Endothelial cell of umbilical vein (primary cell): ENCODE measurements at regions not wholly inside any gene's neighbourhood (a gene's known extent, or its start where the extent isn't known, plus 50 kb on each side); places are given as distances from the start of the nearest gene placed in this dataset.

Experiments
- BruUV-seq: library from RNA; stranded (reverse); fragments of 400-500 nt; replicated peaks from 2 replicates; lab custom pipeline; 2021; lab: Mats Ljungman, UMichigan
- CTCF ChIA-PET: fragments of 300-600, 350-600 bp; sonication (Branson Sonifier 250); formaldehyde crosslinking; loops from one replicate; lab custom pipeline; 2021; ENCODE audit warnings: antibody characterized with exemption, inconsistent platforms; lab: Charles Lee
- POLR2A ChIA-PET: fragments of 300-600, 350-600 bp; sonication (Branson Sonifier 250); formaldehyde crosslinking; loops from one replicate; lab custom pipeline; 2021; ENCODE audit warnings: antibody characterized with exemption, inconsistent platforms; lab: Charles Lee
- DNase-seq: peaks from one replicate; pipeline ENCODE4 v3.0.0-alpha.2; 2011; ENCODE audit warnings: low read depth, low spot score
- FAIRE-seq: peaks from 2 replicates; lab custom pipeline; 2011; peaks lifted over from hg19 to GRCh38; lab: Jason Lieb, UNC
- H2AFZ ChIP-seq: 2 replicates; pipeline ENCODE4 v1.6.0; 2012; ENCODE audit warnings: low read depth, low read length, control low read depth, inconsistent platforms
- H3K27ac ChIP-seq: 2 replicates; pipeline ENCODE4 v1.5.1; 2011; ENCODE audit warnings: low read depth, mild to moderate bottlenecking, control low read depth, low read length, moderate library complexity; ENCODE audit not compliant: insufficient read depth
- H3K27me3 ChIP-seq, 2 experiments: 2 replicates each; pipeline versions ENCODE4 v1.6.0 to v1.6.1; 2011; ENCODE audit warnings: low read length in 2 of 2, mixed read lengths in 1 of 2; ENCODE audit not compliant: control insufficient read depth in 2 of 2, insufficient read depth in 2 of 2
- H3K36me3 ChIP-seq, 2 experiments: 2 replicates in 1 of 2; 3 replicates in 1 of 2; pipeline ENCODE4 v1.5.1; 2011; ENCODE audit warnings: low read length in 2 of 2, mild to moderate bottlenecking in 1 of 2, moderate library complexity in 1 of 2; ENCODE audit not compliant: control insufficient read depth in 2 of 2, insufficient read depth in 2 of 2; ENCODE audit errors: extremely low read depth in 1 of 2
- H3K4me1 ChIP-seq: 3 replicates; pipeline ENCODE4 v1.5.1; 2011; ENCODE audit warnings: mild to moderate bottlenecking, low read length; ENCODE audit not compliant: control insufficient read depth, insufficient read depth; ENCODE audit errors: extremely low read depth
- H3K4me2 ChIP-seq: 2 replicates; pipeline ENCODE4 v1.6.1; 2011; ENCODE audit warnings: low read length, control low read depth, mixed read lengths; ENCODE audit not compliant: insufficient read depth
- H3K4me3 ChIP-seq, 3 experiments: fragments of 200-600 bp in 1 of 3; sonication (generic), shearing (Covaris generic) in 1 of 3; replicated peaks in 1 of 3; 2 replicates each; pipeline ENCODE4 v1.5.1; 2011 to 2016; ENCODE audit warnings: control low read depth in 3 of 3, low read length in 3 of 3, mild to moderate bottlenecking in 2 of 3, inconsistent platforms in 1 of 3, low read depth in 1 of 3, moderate library complexity in 1 of 3; ENCODE audit not compliant: insufficient read depth in 1 of 3
- H3K79me2 ChIP-seq: 2 replicates; pipeline ENCODE4 v1.6.0; 2012; ENCODE audit warnings: low read length, inconsistent platforms; ENCODE audit not compliant: control insufficient read depth, insufficient read depth
- H3K9ac ChIP-seq: replicated peaks from 2 replicates; pipeline ENCODE3; 2011; ENCODE audit warnings: low read length, control low read depth; ENCODE audit not compliant: insufficient read depth; ENCODE audit errors: extremely low read depth
- H3K9me1 ChIP-seq: replicated peaks from 3 replicates; pipeline ENCODE4 v1.6.0; 2011; ENCODE audit warnings: mild to moderate bottlenecking, low read length; ENCODE audit not compliant: control insufficient read depth, insufficient read depth; ENCODE audit errors: extremely low read depth
- H3K9me3 ChIP-seq: replicated peaks from 2 replicates; pipeline ENCODE4 v1.5.1; 2012; ENCODE audit warnings: low read length, inconsistent platforms; ENCODE audit not compliant: control insufficient read depth, insufficient read depth
- H4K20me1 ChIP-seq: replicated peaks from 2 replicates; pipeline ENCODE3; 2011; ENCODE audit warnings: mild to moderate bottlenecking, low read length; ENCODE audit not compliant: control insufficient read depth, insufficient read depth; ENCODE audit errors: extremely low read depth
- CTCF ChIP-seq, 2 donors: IDR thresholded peaks; 1 replicate in 1 of 2; 2 replicates in 1 of 2; pipeline ENCODE4 v1.5.1; 2011; ENCODE audit warnings: low read length in 2 of 2, mild to moderate bottlenecking in 2 of 2, moderate library complexity in 2 of 2, control low read depth in 1 of 2, inconsistent platforms in 1 of 2, low read depth in 1 of 2; ENCODE audit not compliant: insufficient read depth in 1 of 2; ENCODE audit errors: extremely low read depth in 1 of 2
- EZH2 ChIP-seq: IDR thresholded peaks from 2 replicates; pipeline ENCODE4 v1.6.1; 2012; ENCODE audit warnings: borderline replicate concordance, low read depth, mild to moderate bottlenecking, moderate library complexity, low read length, inconsistent platforms; ENCODE audit not compliant: severe bottlenecking
- FOS ChIP-seq: IDR thresholded peaks from 2 replicates; pipeline ENCODE4 v1.6.1; 2011; ENCODE audit warnings: mild to moderate bottlenecking, low read length, moderate library complexity, borderline replicate concordance; ENCODE audit not compliant: insufficient read depth
- GATA2 ChIP-seq: IDR thresholded peaks from 2 replicates; pipeline ENCODE4 v1.7.0; 2011; ENCODE audit warnings: low read depth, mild to moderate bottlenecking, moderate library complexity, mixed read lengths, low read length; ENCODE audit not compliant: insufficient read length, insufficient read depth
- JUN ChIP-seq: IDR thresholded peaks from 2 replicates; pipeline ENCODE4 v1.6.1; 2011; ENCODE audit warnings: borderline replicate concordance, low read depth; ENCODE audit not compliant: insufficient read length, insufficient read depth
- MAX ChIP-seq: IDR thresholded peaks from 2 replicates; pipeline ENCODE4 v1.6.1; 2011; ENCODE audit not compliant: insufficient read depth, insufficient read length
- MYC ChIP-seq: IDR thresholded peaks from one replicate; pipeline ENCODE4 v1.6.1; 2011; ENCODE audit warnings: mild to moderate bottlenecking, low read depth, low read length
- POLR2A ChIP-seq: IDR thresholded peaks from 2 replicates; pipeline ENCODE4 v1.6.1; 2012; ENCODE audit warnings: low read depth, mild to moderate bottlenecking, control low read depth, low read length
- POLR2AphosphoS5 ChIP-seq: IDR thresholded peaks from 2 replicates; pipeline ENCODE4 v1.6.1; 2012; ENCODE audit warnings: low read depth, mild to moderate bottlenecking, control low read depth, low read length, moderate library complexity; ENCODE audit not compliant: insufficient read depth
- dilution Hi-C: fragments of 300-500 bp; cut with MboI; formaldehyde crosslinking; loops from one replicate; pipeline ENCODE4 v1.15.0; 2019; ENCODE audit warnings: low sequenced_read_pairs; ENCODE audit not compliant: extremely low pct_ligation_motif_present
- intact Hi-C: fragments of 100-400 bp; cut with micrococcal nuclease; formaldehyde crosslinking; loops from one replicate; pipeline ENCODE4 v1.10.0; 2022

- no peaks in the 10 kb centered on the region for H3K79me2 ChIP-seq
- H3K9ac ChIP-seq: no peak overlapping the region
- H3K27me3 ChIP-seq: no peaks in the 10 kb centered on the region
- no peak overlapping the region for H3K4me3 ChIP-seq
- no peaks in the 10 kb centered on the region for H3K9me1 ChIP-seq
- ChIA-PET POLR2A (no interaction called here), CTCF (no interaction called here)
- H4K20me1 ChIP-seq: no peaks in the 10 kb centered on the region
- no peaks in the 10 kb centered on the region for H3K9me3 ChIP-seq
- H3K27ac ChIP-seq: no peak overlapping the region
- TF ChIP-seq MAX: no peak
- TF ChIP-seq POLR2A: no peak
- TF ChIP-seq GATA2: no peak
- TF ChIP-seq JUN: no peak
- no peak for TF ChIP-seq MYC
- no peak for TF ChIP-seq POLR2AphosphoS5
- TF ChIP-seq FOS: no peak
- no peak for TF ChIP-seq EZH2
- TF ChIP-seq CTCF (IDR thresholded peaks at IDR 0.05; ENCODE audit: extremely low read depth in 1 of 2, insufficient read depth in 1 of 2, low read depth in 1 of 2, low read length in 2 of 2): no peak
- FAIRE-seq (no peak), DNase-seq (no peak)
- no peak overlapping the region for H3K4me2 ChIP-seq
- no peak overlapping the region for H2AFZ ChIP-seq
- intact Hi-C loops: no loop called here
- dilution Hi-C loops: no loop called here
- H3K4me1 ChIP-seq: no peaks in the 10 kb centered on the region
- H3K36me3 ChIP-seq: no peaks in the 10 kb centered on the region
- BruUV-seq: no TSS peak
Measured at GRCh38 chr2:240362216-240362755, 73.2 kb upstream of the GPC1 start.
